ENCODE measurements at regions not wholly inside any gene's neighbourhood (a gene's known extent, or its start where the extent isn't known, plus 50 kb on each side); places are given as distances from the start of the nearest gene placed in this dataset.

- Histone ChIP-seq H3K9me3 (no peaks in the 10 kb centered on the region), H3K9ac (no peak overlapping the region), H4K20me1 (ENCODE audit: insufficient read depth) (no peaks in the 10 kb centered on the region), H3K9me2 (no peaks in the 10 kb centered on the region), H3K4me1 (ENCODE audit: control insufficient read depth in 1 of 2, insufficient read depth in 2 of 2, low read depth in 1 of 2, low read length in 1 of 2) (peaks cover 0 to 9% of the 10 kb centered on the region in 2 experiments; a peak in 2 of 4 replicates), H3F3A (replicated peaks; ENCODE audit: insufficient read depth) (no peaks in the 10 kb centered on the region), H3K4me3 (ENCODE audit: low read depth in 2 of 2, low read length in 1 of 2) (no peak overlapping the region), H3K36me3 (replicated peaks in 1 of 2; ENCODE audit: control insufficient read depth in 1 of 2, insufficient read depth in 2 of 2, low read length in 1 of 2) (no peaks in the 10 kb centered on the region), H3K79me2 (ENCODE audit: insufficient read depth) (no peaks in the 10 kb centered on the region), H3K27ac (ENCODE audit: low read depth in 2 of 2, low read length in 1 of 2) (no peak overlapping the region), H3K27me3 (ENCODE audit: insufficient read depth) (no peaks in the 10 kb centered on the region), H3K4me2 (no peak overlapping the region), H2AFZ (ENCODE audit: low read depth) (no peak overlapping the region)
- DNase-seq: no peak
- TF ChIP-seq MXI1 (IDR thresholded peaks at IDR 0.05; ENCODE audit: low read depth, low read length) (no peak), ELF1 (IDR thresholded peaks at IDR 0.05) (no peak), RXRA (IDR thresholded peaks at IDR 0.05; ENCODE audit: borderline replicate concordance, low read depth) (no peak), CTCF (IDR thresholded peaks at IDR 0.05) (no peak), CHD2 (IDR thresholded peaks at IDR 0.05; ENCODE audit: low read length, partially characterized antibody) (no peak), TAF1 (IDR thresholded peaks at IDR 0.05; ENCODE audit: borderline replicate concordance, low read depth, low read length) (no peak), ZBTB33 (IDR thresholded peaks at IDR 0.05; ENCODE audit: borderline replicate concordance, low read depth) (no peak)
- ChIA-PET POLR2A (no interaction called here), CTCF (interaction anchor here (1.4 to 1.5 kb wide), 2 partner anchors 17 to 31 kb away, joined by 3 to 5 read pairs; no protein-coding TSS in a partner anchor)
- 92% methylated on average over 3 of the region's 3 CpGs for WGBS (ENCODE audit: low lambda C conversion rate)
Observed at GRCh38 chr1:57803586-57803985, 379.7 kb upstream of the DAB1 start.

GRCh38 chr1:57800376-57800775 lies 376.5 kb upstream of the DAB1 start:
- CTCF ChIA-PET: no interaction called here
- no peaks in the 10 kb centered on the region for H3K36me3 ChIP-seq (replicated peaks in 1 of 2; ENCODE audit: control insufficient read depth in 1 of 2, insufficient read depth in 2 of 2, low read length in 1 of 2)
- no peak overlapping the region for H3K4me2 ChIP-seq
- H3K79me2 ChIP-seq (ENCODE audit: insufficient read depth): no peaks in the 10 kb centered on the region
- no peak overlapping the region for H3K27ac ChIP-seq (ENCODE audit: low read depth in 2 of 2, low read length in 1 of 2)
- H3K9me3 ChIP-seq: no peaks in the 10 kb centered on the region
- no peak overlapping the region for H2AFZ ChIP-seq (ENCODE audit: low read depth)
- H3K4me1 ChIP-seq (ENCODE audit: control insufficient read depth in 1 of 2, insufficient read depth in 2 of 2, low read depth in 1 of 2, low read length in 1 of 2): peaks cover 0 to 9% of the 10 kb centered on the region in 2 experiments; a peak in 2 of 4 replicates
- no peak overlapping the region for H3K4me3 ChIP-seq (ENCODE audit: low read depth in 2 of 2, low read length in 1 of 2)
- TF ChIP-seq PBX3 (IDR thresholded peaks at IDR 0.05): no peak
- TF ChIP-seq CHD2 (IDR thresholded peaks at IDR 0.05; ENCODE audit: low read length, partially characterized antibody): no peak
- no peak for TF ChIP-seq SMC3 (IDR thresholded peaks at IDR 0.05; ENCODE audit: low read depth, low read length)
- TF ChIP-seq REST (IDR thresholded peaks at IDR 0.05; ENCODE audit: low read depth, low read length): no peak
- H3K27me3 ChIP-seq (ENCODE audit: insufficient read depth): no peaks in the 10 kb centered on the region
- DNase-seq: no peak
- no peaks in the 10 kb centered on the region for H4K20me1 ChIP-seq (ENCODE audit: insufficient read depth)
- POLR2A ChIA-PET: no interaction called here
- no peaks in the 10 kb centered on the region for H3F3A ChIP-seq (replicated peaks; ENCODE audit: insufficient read depth)
- 82% methylated on average over 3 of the region's 3 CpGs for WGBS (ENCODE audit: low lambda C conversion rate)
- H3K9me2 ChIP-seq: no peaks in the 10 kb centered on the region
- no peak overlapping the region for H3K9ac ChIP-seq

Data from SK-N-SH (cell line).